ENCODE measurements at regions not wholly inside any gene's neighbourhood (a gene's known extent, or its start where the extent isn't known, plus 50 kb on each side); places are given as distances from the start of the nearest gene placed in this dataset.

DNA sequence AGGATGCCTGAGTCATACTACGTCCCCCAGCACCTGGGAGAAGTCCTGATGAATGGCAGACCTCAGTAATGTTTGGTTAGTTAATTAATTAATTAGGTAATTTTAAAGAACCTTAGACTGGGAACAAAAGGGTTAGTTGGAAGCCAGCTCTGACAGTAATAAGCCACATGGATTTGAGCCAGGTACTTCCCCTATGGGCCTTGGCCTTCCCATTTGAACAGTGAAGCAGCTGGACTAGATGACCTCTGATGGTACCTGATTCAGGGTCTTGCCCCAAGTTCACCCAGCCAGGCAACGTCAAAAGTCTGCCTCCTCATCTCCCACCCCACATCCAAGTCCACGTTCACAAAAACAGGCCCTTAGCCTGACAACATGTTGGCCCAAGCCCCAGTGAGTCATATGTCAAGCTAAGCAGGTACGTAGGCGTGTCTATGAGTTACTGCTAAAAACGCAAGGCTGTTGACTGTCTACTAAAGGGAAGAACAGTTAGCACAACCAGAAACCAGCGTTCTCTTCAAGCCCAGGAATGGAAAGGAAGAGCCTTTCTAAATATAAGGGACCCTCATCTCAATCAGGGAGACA is 303.2 kb downstream of the ACTL7B start:
- FAIRE-seq (peak; percentile 67), DNase-seq (ENCODE audit: insufficient read length, low spot score) (no peak)
- no peak for TF ChIP-seq POLR2A (IDR thresholded peaks at IDR 0.05; ENCODE audit: low read depth, low read length)

DNA sequence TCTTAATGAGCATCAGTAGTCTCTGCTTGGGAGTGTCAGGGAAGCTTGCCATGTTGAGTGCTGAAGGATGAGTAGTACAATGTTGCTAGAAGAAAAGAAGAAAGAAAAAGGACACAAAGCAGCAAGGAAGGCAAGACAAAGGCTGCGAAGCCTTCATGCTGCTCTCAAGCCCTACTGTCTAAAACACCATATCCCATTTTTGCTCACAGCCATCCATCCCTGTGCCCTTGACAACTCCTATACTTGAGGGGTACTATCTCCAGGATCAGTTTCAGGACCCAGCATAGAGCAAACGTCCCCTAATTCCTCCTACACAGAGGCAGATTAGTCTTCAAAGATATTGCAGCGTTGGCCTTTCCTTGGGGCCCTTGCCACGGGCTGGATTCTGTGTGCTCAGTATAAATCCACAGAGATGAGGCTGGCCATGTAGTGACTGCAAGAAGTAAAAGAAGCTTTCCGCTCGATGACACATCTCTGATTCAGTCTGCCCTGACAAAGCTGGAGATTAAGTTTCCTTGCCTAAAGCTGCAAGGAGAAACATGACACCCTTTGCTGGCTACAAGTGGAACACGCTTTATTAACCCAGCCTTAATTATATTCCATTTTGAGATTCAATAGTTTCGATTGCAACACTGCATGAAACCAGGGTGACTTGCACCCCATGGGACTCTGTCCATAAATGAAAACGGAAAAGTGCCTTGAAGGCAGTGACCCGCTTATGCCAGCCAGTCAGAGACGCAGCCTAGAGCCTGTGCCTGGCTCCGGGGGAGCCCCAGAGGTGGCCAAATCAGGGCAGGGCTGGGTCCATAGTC is 304.6 kb downstream of the ACTL7B start:
- peak; percentile 77 for DNase-seq (ENCODE audit: insufficient read length, low spot score)
- TF ChIP-seq POLR2A (IDR thresholded peaks at IDR 0.05; ENCODE audit: low read depth, low read length) = no peak
- FAIRE-seq = peak; percentile 99

DNA sequence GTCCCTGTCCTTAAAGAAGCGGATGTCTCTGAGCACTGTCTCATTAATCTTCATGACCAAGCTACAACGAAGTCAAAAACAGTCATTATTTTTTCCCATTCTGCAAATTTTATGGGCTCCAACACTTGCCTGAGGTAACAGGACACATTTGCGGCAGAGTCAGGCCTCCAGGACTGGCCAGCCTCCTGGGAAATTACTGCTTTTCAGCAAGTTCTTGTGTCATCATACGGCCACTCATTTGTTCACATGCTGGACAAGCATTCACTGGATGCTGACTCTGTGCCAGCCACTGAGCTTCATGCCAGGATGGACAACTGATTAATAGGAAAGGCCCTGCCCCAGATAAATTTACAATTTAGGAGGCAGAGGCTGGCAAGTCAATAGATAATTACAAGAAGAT is 305.7 kb downstream of the ACTL7B start:
- no peak for TF ChIP-seq POLR2A (IDR thresholded peaks at IDR 0.05; ENCODE audit: low read depth, low read length)
- FAIRE-seq (no peak), DNase-seq (ENCODE audit: insufficient read length, low spot score) (no peak)

DNA sequence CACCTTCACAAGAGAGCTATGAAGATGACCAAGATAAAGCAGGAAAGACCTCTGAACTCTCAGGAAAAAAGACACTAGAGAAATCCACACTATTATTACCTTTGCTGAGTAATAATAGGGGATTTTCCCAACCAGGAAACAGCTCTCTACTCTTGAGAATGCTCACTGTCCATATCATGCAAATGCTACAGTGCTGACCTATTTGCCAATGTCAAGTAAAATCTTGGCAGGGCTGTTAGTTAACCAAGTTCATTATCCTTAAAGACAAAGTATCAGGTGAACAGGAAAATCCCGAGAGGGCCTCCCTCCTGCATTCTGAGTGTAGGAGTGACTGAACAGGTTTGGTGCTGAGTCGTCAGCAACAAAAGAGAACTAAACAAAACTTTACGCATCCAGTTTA is 306.6 kb downstream of the ACTL7B start:
- TF ChIP-seq POLR2A (IDR thresholded peaks at IDR 0.05; ENCODE audit: low read depth, low read length) = no peak
- peak; percentile 30 for FAIRE-seq
- no peak for DNase-seq (ENCODE audit: insufficient read length, low spot score)

DNA sequence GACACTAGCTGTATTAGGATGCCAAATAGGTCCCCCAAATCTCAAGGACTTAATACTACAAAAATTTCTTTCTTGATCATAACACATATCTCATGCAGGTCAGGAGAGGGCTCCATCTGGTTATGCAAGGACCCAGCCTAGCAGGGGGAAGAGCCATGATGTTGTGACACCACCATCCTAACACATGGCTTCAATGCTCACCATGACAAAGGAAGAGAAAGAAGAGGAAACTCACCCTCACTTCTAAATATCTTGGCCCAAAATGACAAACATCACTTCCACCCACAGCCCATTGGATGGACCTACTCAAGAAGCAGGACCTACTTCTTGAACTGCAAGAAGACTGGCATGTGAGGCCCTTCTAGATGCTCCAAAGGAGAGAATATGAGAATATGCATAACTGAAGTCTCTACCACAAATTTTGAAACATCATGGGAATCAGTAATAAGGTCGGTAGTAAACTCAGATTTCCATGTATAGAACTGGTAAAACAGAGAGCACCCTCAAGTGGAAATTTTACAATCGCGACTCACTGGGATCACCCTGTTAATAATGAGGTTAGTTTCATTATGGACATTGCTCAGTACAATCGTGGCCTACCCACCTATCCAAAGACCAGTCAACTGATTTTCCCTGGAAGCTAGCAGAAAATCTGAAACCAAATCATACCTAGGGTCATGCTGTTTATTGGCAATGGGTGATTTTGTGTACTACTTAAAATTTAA is 308.2 kb downstream of the ACTL7B start:
- DNase-seq (ENCODE audit: insufficient read length, low spot score) = no peak
- FAIRE-seq = no peak
- TF ChIP-seq POLR2A (IDR thresholded peaks at IDR 0.05; ENCODE audit: low read depth, low read length) = no peak

DNA sequence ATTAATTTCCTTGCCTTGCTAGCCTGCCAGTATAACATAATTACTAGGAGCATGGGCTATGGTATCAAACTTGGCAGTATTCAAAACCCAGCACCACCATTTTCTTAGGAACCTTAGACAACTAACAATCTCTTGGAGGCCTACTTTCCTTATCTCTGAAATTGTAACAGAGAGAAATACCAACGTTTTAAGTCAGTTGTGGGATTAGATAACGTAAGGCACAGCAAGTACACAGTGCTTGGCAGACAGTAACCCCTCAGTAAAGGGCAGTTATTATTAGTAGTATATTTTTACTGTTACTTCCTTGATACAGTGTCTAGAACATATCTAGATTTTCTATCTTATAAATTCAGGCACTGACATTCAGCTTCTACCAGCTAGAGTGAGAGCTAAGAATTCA is 309.6 kb downstream of the ACTL7B start:
- DNase-seq (ENCODE audit: insufficient read length, low spot score) (no peak), FAIRE-seq (no peak)
- TF ChIP-seq POLR2A (IDR thresholded peaks at IDR 0.05; ENCODE audit: low read depth, low read length) = no peak

DNA sequence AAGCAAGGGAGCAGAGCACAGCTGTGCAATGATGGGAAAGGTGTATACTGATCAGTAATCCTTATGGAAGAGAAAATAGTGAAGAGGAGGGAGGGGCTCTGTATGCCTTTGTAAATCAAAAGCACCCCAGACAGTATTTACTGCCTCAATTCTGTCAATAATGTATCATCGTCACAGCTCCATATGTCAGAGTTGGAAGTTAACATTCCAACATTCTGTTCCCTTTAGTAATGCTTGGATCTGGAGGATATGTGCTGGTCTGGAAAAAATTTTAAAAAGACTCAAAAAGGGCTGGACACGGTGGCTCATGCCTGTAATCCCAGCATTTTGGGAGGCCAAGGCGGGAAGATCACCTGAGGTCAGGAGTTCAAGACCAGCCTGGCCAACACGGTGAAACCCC is 310.4 kb downstream of the ACTL7B start:
- DNase-seq (ENCODE audit: insufficient read length, low spot score) (no peak), FAIRE-seq (no peak)
- TF ChIP-seq POLR2A (IDR thresholded peaks at IDR 0.05; ENCODE audit: low read depth, low read length) = no peak

- TF ChIP-seq POLR2A (IDR thresholded peaks at IDR 0.05; ENCODE audit: low read depth, low read length) = no peak
- FAIRE-seq (no peak), DNase-seq (ENCODE audit: insufficient read length, low spot score) (no peak)
Measured at GRCh38 chr9:108544866-108545265, 310.9 kb downstream of the ACTL7B start.

DNA sequence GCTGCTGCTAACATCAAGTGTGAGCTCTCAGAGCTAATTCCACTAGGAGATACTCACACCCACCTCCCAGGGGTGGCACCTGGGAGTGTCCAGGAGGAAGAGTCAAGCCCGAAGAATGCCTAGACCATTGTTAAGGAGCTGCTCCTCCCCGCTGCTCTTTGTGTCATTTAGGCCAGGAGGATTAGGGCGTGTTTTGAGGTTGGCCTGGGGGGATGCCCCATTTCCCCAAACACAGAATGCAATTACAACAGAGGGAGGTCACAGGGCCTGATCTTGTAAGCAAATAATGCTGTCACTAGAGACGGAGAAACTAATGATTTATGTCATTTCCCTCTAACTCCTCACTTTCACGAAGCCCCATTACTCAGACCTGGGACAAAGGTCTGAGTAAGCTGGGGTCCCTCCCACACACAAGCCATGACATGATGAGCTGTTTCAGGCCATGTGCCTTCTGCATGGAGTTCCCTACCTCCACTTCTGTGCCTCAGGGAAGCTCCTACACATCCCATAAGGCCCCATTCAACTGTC is 312.5 kb downstream of the ACTL7B start:
- DNase-seq (ENCODE audit: insufficient read length, low spot score) (peak; percentile 90), FAIRE-seq (peak; percentile 94)
- no peak for TF ChIP-seq POLR2A (IDR thresholded peaks at IDR 0.05; ENCODE audit: low read depth, low read length)

GRCh38 chr9:108537756-108538155 is 318.0 kb downstream of the ACTL7B start:
- FAIRE-seq = no peak
- TF ChIP-seq POLR2A (IDR thresholded peaks at IDR 0.05; ENCODE audit: low read depth, low read length) = no peak
- no peak for DNase-seq (ENCODE audit: insufficient read length, low spot score)

DNA sequence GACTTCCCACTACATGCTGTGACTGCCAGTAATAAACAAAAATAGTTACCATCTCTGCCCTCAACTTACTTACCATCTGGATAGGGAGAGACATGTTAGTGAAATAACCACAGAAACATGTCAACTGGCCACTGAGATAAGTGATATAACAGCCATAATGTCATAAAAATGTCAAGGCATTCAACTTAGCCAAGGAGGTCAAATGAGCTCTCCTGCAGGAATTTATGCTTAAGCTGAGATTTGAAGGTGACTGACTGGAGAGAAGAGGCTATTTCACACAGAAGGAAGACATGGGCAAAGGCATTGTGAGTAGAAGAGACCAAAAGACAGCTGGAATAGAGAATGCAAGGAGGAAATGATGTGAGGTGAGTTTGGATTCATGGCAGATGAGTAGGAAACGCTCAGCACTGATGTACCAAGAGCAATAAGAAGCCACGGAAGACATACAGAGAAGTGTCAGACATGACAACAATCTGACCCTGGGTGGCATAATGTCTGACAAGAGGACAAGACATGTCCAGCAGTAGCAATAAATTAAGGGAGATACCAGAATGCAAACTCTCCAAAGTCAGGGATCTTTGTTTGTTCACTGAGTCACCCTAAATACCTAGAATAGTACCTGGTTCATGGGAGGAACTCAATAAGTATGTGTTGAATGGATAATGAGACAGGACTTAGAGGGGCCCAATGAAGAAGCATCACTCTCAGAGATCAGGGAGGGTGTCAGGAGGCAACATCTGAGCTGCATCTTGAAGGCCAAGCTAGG is 318.8 kb downstream of the ACTL7B start:
- TF ChIP-seq POLR2A (IDR thresholded peaks at IDR 0.05; ENCODE audit: low read depth, low read length) = no peak
- no peak for DNase-seq (ENCODE audit: insufficient read length, low spot score)
- FAIRE-seq = no peak

- DNase-seq (ENCODE audit: insufficient read length, low spot score) (no peak), FAIRE-seq (peak; percentile 33)
- TF ChIP-seq POLR2A (IDR thresholded peaks at IDR 0.05; ENCODE audit: low read depth, low read length) = no peak
Measured at GRCh38 chr9:108535526-108535925, 320.3 kb downstream of the ACTL7B start.

GRCh38 chr9:108534741-108535140 is 321.0 kb downstream of the ACTL7B start:
- DNase-seq (ENCODE audit: insufficient read length, low spot score) = peak; percentile 85
- TF ChIP-seq POLR2A (IDR thresholded peaks at IDR 0.05; ENCODE audit: low read depth, low read length) = no peak
- peak; percentile 98 for FAIRE-seq

GRCh38 chr9:108530141-108530540 is 325.6 kb downstream of the ACTL7B start:
- no peak for DNase-seq (ENCODE audit: insufficient read length, low spot score)
- TF ChIP-seq POLR2A (IDR thresholded peaks at IDR 0.05; ENCODE audit: low read depth, low read length) = no peak
- no peak for FAIRE-seq

All from H54 (cell line).